ENCODE measurements at regions not wholly inside any gene's neighbourhood (a gene's known extent, or its start where the extent isn't known, plus 50 kb on each side); places are given as distances from the start of the nearest gene placed in this dataset.

GRCh38 chr9:84393266-84393950 lies 52.9 kb upstream of the SLC28A3 start:
- DNase-seq (ENCODE audit: low read depth, low spot score): no peak

DNA sequence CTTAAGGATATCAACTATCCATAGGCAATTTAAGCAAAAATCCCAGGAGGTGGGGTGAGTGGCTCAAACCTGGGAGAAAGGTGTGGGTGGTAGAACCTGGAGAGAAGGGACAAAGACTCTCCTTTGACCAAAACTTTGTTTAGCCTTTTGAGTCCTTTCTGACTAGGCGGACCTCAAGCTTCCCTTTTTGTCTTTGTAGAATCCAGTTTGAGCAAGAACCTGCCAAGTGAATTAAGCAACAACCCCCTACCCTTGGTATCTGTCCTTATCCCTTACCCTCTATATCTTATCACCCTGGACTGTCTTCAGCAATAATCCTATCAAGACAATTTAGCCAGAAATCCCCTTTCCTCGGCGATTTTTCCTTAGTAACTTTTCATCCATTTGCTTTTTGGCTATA lies 53.5 kb upstream of the SLC28A3 start:
- no peak for DNase-seq (ENCODE audit: low read depth, low spot score)

DNA sequence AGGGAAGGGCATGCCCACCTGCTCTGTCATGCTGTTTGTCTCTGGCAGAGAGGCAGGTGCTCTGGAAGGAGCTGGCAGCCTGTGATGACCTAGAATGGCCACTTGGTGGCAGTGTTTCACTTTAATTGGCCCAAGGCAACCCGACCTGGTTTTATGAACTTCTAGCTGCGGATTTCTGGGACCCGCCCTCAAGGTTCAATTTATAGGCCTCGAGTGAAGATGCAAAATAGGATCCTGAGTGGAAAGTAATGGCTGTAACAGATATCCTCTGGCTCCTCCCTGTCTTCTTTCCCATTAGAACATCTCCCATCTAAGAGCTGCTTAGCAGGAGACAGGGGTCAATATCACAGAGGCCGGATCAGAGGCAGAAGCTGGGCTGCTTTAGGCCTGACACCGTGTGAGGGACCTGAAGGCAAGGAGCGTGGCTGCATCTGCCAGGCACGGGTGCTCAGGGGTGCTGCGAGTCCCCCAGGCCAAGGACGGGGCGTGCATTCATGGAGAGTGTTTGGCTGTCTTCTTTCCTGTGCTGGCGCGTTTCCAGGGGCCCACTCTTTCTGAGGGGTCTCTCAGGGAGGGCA lies 56.7 kb upstream of the SLC28A3 start:
- no peak for DNase-seq (ENCODE audit: low read depth, low spot score)

- DNase-seq (ENCODE audit: low read depth, low spot score): no peak
These were observed 57.3 kb upstream of the SLC28A3 start for GRCh38 chr9:84397822-84398221.

DNA sequence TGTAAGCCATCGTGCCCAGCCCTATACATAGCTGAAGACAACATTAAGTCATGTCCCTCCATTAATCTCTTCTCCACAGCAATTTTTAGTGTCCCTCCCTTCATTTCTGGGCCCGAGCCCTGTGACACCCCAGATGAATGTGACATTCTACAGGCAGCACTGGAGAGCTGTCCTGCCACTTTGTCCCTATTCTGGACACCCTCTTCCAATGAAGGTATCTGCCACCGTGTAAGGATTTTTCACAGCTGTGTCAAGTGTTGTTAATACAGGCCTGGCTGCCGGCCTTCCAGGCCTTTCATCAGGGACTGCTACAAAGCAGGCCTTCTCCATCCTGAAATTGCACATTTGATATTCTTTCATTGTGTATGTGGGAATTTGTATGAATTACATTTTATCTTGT lies 62.0 kb upstream of the SLC28A3 start:
- DNase-seq (ENCODE audit: low read depth, low spot score): no peak

- DNase-seq (ENCODE audit: low read depth, low spot score): no peak
These were observed 62.7 kb upstream of the SLC28A3 start for GRCh38 chr9:84403288-84403687.

GRCh38 chr9:84404095-84404686 lies 63.6 kb upstream of the SLC28A3 start:
- DNase-seq (ENCODE audit: low read depth, low spot score): no peak

DNA sequence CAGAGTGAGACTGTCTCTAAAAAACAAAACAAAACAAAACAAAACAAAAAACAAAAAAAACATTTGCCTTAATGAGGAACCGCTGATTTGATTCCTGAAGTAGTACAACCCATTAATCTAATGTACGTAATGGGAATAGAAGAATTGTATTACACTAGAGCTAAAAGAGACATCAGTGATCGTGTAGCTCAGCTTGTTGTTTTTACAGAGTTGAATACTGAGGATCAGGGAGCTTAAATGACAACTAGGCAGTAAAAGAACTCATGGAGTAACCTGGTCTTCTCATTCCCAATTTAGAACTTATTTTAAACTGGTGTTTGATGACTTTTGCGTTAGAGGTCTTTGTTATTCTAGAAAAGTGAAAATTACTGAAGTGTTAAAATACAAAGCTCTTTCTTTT lies 65.1 kb upstream of the SLC28A3 start:
- DNase-seq (ENCODE audit: low read depth, low spot score): no peak

- DNase-seq (ENCODE audit: low read depth, low spot score): no peak
These were observed 67.9 kb upstream of the SLC28A3 start for GRCh38 chr9:84408416-84408815.

DNA sequence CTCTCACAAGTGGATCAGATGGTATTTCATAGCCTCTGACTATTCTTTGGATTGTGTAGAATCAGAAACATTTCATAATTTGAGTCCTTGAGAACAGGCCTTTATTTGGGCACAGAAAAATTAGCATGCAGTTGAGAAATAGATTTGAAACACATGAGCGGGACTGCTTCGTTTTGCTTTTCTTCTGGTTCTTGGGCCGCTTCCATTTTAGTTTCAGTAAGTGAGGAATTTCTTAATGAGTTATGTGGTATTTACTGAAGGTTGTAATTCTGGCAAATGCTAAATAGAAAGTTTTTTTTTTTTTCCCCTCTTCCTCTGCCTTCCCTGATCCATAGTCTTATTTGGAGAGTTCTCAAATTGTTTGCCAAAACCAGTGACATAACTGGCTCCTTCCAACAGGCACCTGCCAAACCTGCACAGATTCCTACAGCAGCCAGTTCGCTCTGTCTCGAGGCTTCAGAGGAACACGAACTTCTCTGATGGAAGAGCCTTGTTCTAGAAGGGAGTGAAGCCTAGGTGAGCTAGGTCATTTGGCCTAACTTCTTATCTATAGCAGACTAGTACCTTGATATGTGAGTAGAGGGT lies 71.2 kb upstream of the SLC28A3 start:
- no peak for DNase-seq (ENCODE audit: low read depth, low spot score)

GRCh38 chr9:84412654-84413053 lies 72.1 kb upstream of the SLC28A3 start:
- DNase-seq (ENCODE audit: low read depth, low spot score): no peak

- DNase-seq (ENCODE audit: low read depth, low spot score): no peak
These were observed 72.7 kb upstream of the SLC28A3 start for GRCh38 chr9:84413301-84413700.

DNA sequence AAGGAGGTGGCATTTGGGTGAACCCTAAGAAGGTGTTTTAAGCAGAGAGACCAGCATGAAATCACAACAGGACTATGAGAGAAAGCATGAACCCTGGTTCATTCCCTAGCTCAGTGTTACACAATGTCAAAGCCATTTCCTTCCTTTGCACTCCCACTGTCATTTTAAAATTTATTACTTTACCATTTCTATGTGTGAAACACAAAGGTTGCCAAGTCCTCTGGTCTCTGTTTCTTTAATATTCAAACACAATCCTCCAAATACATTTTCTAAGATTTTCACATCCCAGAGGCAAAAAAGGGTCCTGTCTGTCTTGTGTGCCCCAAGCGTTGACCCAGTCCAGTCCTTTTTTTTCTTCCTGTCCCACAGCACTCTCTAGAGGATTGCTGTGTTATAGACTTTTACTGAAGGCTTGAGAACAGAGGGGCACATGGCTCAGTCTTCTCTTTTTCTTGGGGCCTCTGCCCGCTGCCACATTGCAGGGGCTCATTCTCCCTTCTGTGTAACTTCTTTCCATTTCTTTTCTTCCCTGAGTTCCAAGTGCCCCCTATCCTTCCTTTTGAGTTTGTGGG lies 78.6 kb upstream of the SLC28A3 start:
- DNase-seq (ENCODE audit: low read depth, low spot score): no peak

- DNase-seq (ENCODE audit: low read depth, low spot score): no peak
These were observed 84.4 kb upstream of the SLC28A3 start for GRCh38 chr9:84424931-84425330.

- no peak for DNase-seq (ENCODE audit: low read depth, low spot score)
These were observed 92.2 kb upstream of the SLC28A3 start for GRCh38 chr9:84432746-84433145.

DNA sequence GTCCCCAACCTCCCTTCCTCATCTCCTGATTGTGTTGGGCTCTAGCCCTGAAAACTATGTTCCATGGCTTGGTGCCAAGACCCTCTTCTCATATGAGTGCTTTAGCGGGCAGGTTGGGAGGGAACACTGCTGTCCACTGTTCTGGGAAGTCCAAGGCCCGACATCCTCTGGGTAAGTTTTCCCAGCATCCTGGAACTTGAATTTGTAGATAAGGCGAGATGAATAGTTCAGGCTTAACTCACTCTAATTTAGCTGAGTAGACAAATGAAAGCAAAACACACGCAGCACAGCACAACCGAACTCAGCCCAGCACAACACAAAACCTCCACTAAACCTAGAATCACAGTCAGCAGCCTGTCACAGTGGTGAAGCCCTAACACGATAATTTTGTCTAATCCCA lies 95.3 kb upstream of the SLC28A3 start:
- DNase-seq (ENCODE audit: low read depth, low spot score): no peak

- DNase-seq (ENCODE audit: low read depth, low spot score): no peak
These were observed 96.0 kb upstream of the SLC28A3 start for GRCh38 chr9:84436386-84437109.

GRCh38 chr9:84438391-84438790 lies 97.8 kb upstream of the SLC28A3 start:
- no peak for DNase-seq (ENCODE audit: low read depth, low spot score)

GRCh38 chr9:84439250-84439649 lies 98.7 kb upstream of the SLC28A3 start:
- no peak for DNase-seq (ENCODE audit: low read depth, low spot score)

GRCh38 chr9:84442712-84443111 lies 102.2 kb upstream of the SLC28A3 start:
- DNase-seq (ENCODE audit: low read depth, low spot score): no peak

- DNase-seq (ENCODE audit: low read depth, low spot score): no peak
These were observed 105.2 kb upstream of the SLC28A3 start for GRCh38 chr9:84445737-84446136.

- DNase-seq (ENCODE audit: low read depth, low spot score): no peak
These were observed 106.7 kb upstream of the SLC28A3 start for GRCh38 chr9:84447305-84447704.

Measured in iPS DF 19.7 (cell line).